HepG2 (cell line): ENCODE measurements at regions not wholly inside any gene's neighbourhood (a gene's known extent, or its start where the extent isn't known, plus 50 kb on each side); places are given as distances from the start of the nearest gene placed in this dataset.

ENCODE experiments used
- TF ChIP-seq, protein P1 (sequence below): sonication (generic); formaldehyde crosslinking; IDR thresholded peaks from 2 replicates; pipeline ENCODE4 v1.5.0; 2020; ENCODE audit warnings: mild to moderate bottlenecking, missing genetic modification reagents, moderate library complexity
- TF ChIP-seq, protein P2 (sequence below): sonication (generic); formaldehyde crosslinking; IDR thresholded peaks from 2 replicates; pipeline ENCODE4 v1.9.0; 2021; ENCODE audit warnings: missing genetic modification reagents, mild to moderate bottlenecking, borderline replicate concordance

DNA sequence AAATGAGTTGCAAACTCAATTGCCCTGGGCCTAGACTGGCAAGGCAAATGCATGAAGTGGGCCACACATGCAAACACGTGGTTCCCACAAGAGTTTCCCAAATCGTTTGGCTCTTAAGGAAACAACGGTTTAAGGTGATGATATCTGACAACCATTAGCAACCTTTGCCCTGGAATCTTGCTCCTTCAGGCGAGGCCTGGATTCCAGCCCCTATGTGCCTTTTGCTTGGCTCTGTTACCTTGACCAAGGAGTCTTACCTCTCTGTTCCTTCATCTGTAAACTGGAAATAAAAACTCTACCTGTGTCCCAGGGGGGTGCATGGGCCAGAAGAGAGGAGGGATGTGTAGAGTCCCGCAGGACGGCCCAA lies 72.1 kb upstream of the CASZ1 start:
- TF ChIP-seq, protein P1, sequence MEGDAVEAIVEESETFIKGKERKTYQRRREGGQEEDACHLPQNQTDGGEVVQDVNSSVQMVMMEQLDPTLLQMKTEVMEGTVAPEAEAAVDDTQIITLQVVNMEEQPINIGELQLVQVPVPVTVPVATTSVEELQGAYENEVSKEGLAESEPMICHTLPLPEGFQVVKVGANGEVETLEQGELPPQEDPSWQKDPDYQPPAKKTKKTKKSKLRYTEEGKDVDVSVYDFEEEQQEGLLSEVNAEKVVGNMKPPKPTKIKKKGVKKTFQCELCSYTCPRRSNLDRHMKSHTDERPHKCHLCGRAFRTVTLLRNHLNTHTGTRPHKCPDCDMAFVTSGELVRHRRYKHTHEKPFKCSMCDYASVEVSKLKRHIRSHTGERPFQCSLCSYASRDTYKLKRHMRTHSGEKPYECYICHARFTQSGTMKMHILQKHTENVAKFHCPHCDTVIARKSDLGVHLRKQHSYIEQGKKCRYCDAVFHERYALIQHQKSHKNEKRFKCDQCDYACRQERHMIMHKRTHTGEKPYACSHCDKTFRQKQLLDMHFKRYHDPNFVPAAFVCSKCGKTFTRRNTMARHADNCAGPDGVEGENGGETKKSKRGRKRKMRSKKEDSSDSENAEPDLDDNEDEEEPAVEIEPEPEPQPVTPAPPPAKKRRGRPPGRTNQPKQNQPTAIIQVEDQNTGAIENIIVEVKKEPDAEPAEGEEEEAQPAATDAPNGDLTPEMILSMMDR (CRISPR knock-in tag): no peak
- TF ChIP-seq, protein P2, sequence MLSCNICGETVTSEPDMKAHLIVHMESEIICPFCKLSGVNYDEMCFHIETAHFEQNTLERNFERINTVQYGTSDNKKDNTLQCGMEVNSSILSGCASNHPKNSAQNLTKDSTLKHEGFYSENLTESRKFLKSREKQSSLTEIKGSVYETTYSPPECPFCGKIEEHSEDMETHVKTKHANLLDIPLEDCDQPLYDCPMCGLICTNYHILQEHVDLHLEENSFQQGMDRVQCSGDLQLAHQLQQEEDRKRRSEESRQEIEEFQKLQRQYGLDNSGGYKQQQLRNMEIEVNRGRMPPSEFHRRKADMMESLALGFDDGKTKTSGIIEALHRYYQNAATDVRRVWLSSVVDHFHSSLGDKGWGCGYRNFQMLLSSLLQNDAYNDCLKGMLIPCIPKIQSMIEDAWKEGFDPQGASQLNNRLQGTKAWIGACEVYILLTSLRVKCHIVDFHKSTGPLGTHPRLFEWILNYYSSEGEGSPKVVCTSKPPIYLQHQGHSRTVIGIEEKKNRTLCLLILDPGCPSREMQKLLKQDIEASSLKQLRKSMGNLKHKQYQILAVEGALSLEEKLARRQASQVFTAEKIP (CRISPR knock-in tag): no peak
